GM13976 (cell line): ENCODE measurements at regions not wholly inside any gene's neighbourhood (a gene's known extent, or its start where the extent isn't known, plus 50 kb on each side); places are given as distances from the start of the nearest gene placed in this dataset.

Experiments used
- DNase-seq: peaks from one replicate; pipeline ENCODE4 v3.0.0; 2012; ENCODE audit warnings: low spot score
- CTCF ChIP-seq: IDR thresholded peaks from 2 replicates; pipeline ENCODE4 v1.5.1; 2012; ENCODE audit warnings: borderline replicate concordance, mild to moderate bottlenecking; ENCODE audit not compliant: insufficient read depth; ENCODE audit errors: extremely low read depth, missing control alignments, control extremely low read depth
- in situ Hi-C: fragments of 300-500 bp; cut with MboI; formaldehyde crosslinking; loops from one replicate; pipeline ENCODE4 v1.12.0; 2022; ENCODE audit warnings: low sequenced_read_pairs, mixed read lengths, inconsistent platforms; ENCODE audit not compliant: unreplicated experiment

DNA sequence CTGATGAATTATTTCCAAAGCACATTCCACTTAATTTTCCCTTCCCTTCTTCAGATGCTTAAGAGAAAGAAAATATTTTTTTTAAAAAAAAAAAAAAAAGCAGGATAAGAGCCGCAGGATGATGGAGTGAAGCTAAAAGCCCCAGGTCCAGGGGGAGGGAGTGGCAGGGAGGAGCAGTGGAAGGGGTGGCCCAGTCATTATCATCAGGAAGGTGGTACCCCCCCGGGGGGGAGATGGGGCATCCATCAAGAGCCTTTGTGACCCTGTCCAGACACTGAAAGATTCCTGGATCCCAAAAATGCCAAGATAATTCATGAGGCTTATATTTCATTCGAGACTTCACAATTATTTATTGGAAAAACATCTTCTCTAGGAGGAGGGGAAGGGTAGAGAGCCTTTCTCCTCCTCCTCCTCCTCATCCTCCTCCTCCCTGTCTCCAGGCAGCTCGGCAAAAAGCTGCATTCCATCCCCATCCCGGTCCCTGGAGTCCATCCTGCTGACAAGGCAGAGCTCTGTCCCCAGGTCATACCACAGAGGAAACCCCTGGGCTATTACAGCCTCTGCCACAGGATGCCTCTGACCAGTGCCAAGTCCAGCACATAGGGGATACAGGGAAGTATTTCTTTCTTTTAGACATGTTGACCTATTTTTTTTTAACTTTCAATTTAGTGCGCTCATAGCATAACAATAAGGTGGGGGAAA is 125.3 kb downstream of the TWIST2 start:
- in situ Hi-C loops = no loop called here
- DNase-seq = no peak
- TF ChIP-seq CTCF = no peak

- in situ Hi-C loops = no loop called here
- DNase-seq = no peak
- TF ChIP-seq CTCF = no peak
These were observed 126.2 kb downstream of the TWIST2 start for GRCh38 chr2:238974081-238974480.

DNA sequence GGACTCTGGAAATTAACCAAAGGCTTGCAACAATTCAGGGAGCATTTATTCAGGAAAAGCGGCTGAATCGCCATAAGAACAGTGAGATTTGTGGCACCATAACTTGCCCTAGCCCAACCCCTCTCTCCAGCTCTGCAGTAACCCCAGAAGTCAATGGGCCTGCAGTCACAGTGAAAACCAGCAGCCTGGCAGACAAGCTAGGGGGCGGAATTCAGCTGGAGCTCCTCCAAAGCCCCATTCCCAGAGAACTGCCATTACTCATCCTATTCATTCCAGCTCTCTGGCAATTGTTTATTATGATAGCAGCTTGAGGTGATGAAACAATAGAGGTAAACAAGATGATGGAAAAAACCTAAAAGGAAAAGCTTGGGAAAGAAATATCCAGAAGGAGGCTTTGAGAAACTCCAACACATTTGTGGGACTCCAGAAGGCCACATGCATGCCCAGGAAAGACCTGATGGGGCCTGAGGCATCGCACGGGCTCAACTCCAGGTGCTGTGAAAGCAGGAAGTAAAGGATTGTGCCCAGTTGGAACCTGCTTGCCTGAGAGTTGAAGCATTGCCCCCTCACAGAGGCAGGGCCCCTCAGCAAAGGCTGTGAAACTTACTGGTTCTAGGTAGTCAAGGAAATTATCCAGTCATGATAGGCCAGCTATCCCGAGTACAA is 126.7 kb downstream of the TWIST2 start:
- DNase-seq = no peak
- TF ChIP-seq CTCF = no peak
- in situ Hi-C loops = no loop called here

GRCh38 chr2:238975408-238975807 is 127.5 kb downstream of the TWIST2 start:
- in situ Hi-C loops = no loop called here
- no peak for TF ChIP-seq CTCF
- no peak for DNase-seq

GRCh38 chr2:238978497-238978896 is 130.6 kb downstream of the TWIST2 start:
- in situ Hi-C loops = no loop called here
- DNase-seq = no peak
- TF ChIP-seq CTCF = no peak

- in situ Hi-C loops = no loop called here
- DNase-seq = no peak
- no peak for TF ChIP-seq CTCF
These were observed 131.8 kb downstream of the TWIST2 start for GRCh38 chr2:238979636-238980035.
